MM.1S (cell line): ENCODE measurements at regions not wholly inside any gene's neighbourhood (a gene's known extent, or its start where the extent isn't known, plus 50 kb on each side); places are given as distances from the start of the nearest gene placed in this dataset.

Source experiments
- EZH2 ChIP-seq: fragments of 300-600 bp; sonication (generic); optimal IDR thresholded peaks from 2 replicates; pipeline ENCODE3; 2017; ENCODE audit warnings: low read depth, mild to moderate bottlenecking, antibody characterized with exemption, low read length, mixed read lengths
- EZH2phosphoT487 ChIP-seq: fragments of 300-600 bp; sonication (generic); IDR thresholded peaks from 2 replicates; pipeline ENCODE4 v1.6.1; 2018; ENCODE audit warnings: antibody characterized with exemption, low read length
- TF ChIP-seq, protein P1 (sequence below): fragments of 300-600 bp; sonication (generic); IDR thresholded peaks from 2 replicates; pipeline ENCODE4 v1.5.1; 2016; ENCODE audit warnings: antibody characterized with exemption, low read length, mixed read lengths

DNA sequence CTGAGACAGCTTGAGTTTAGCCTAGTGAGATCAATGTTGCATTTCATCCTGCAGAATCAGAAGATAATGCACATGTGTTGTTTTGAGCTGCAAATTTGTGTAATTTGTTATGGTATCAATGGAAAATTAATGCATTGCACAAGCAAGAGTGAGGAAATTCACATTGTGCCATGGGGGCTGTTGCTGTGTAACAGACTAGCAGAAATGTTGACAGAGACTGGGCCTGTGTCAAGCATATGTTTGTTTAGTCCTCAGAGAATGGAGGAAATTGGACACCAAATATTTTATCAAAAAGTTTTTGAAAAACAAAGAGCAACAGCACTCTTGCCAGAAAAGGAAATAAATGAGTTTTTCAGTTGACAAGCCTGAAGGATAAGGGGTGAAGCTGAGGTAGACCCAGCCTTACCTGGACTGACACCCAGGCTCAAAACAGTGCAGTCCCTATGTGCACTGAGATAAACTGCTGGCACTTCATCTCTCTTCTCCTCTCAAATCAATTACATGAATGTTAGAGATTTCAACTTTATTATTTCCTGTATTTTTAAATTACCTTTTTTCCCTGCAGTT, 1150.0 kb downstream of the FSCB start:
- TF ChIP-seq, protein P1, sequence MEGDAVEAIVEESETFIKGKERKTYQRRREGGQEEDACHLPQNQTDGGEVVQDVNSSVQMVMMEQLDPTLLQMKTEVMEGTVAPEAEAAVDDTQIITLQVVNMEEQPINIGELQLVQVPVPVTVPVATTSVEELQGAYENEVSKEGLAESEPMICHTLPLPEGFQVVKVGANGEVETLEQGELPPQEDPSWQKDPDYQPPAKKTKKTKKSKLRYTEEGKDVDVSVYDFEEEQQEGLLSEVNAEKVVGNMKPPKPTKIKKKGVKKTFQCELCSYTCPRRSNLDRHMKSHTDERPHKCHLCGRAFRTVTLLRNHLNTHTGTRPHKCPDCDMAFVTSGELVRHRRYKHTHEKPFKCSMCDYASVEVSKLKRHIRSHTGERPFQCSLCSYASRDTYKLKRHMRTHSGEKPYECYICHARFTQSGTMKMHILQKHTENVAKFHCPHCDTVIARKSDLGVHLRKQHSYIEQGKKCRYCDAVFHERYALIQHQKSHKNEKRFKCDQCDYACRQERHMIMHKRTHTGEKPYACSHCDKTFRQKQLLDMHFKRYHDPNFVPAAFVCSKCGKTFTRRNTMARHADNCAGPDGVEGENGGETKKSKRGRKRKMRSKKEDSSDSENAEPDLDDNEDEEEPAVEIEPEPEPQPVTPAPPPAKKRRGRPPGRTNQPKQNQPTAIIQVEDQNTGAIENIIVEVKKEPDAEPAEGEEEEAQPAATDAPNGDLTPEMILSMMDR: no peak
- no peak for TF ChIP-seq EZH2phosphoT487
- no peak for TF ChIP-seq EZH2
